ENCODE measurements at regions not wholly inside any gene's neighbourhood (a gene's known extent, or its start where the extent isn't known, plus 50 kb on each side); places are given as distances from the start of the nearest gene placed in this dataset.
A peak's percentile ranks its signal among the peaks of the same experiment; 100 is the strongest.
"Not testable (repeated sequence)": the region's sequence is repeated elsewhere in the genome, so short reads cannot be mapped to it uniquely, and the experiment has no call there.

- Mint-ChIP-seq H3K9me3 (peaks cover 12% of the 10 kb centered on the region), H3K36me3 (ENCODE audit: low read depth) (no peaks in the 10 kb centered on the region), H3K4me3 (no peak overlapping the region), H3K27ac (no peak overlapping the region), H3K4me1 (no peaks in the 10 kb centered on the region), H3K27me3 (ENCODE audit: insufficient read depth) (peaks cover 28% of the 10 kb centered on the region)
- Histone ChIP-seq H3K4me3 (ENCODE audit: low read length) (no peak overlapping the region), H3K9me3 (ENCODE audit: control insufficient read depth, low read length) (no peaks in the 10 kb centered on the region), H3K27ac (ENCODE audit: low read depth, low read length) (no peak overlapping the region), H3K27me3 (ENCODE audit: control insufficient read depth, insufficient read depth, low read length, poor library complexity, severe bottlenecking) (peaks cover 13% of the 10 kb centered on the region), H3K36me3 (ENCODE audit: control insufficient read depth, insufficient read depth, low read length) (no peaks in the 10 kb centered on the region), H3K4me1 (ENCODE audit: control insufficient read depth, insufficient read depth, low read length) (no peaks in the 10 kb centered on the region), H3K9ac (ENCODE audit: extremely low read depth, low read length, poor library complexity, severe bottlenecking) (no peak overlapping the region)
- peak; percentile 20 for DNase-seq
- WGBS, 2 experiments (ENCODE audit: insufficient coverage in 1 of 2, insufficient read length in 1 of 2), result 84 to 100% methylated on average over 2 to 8 of the region's 8 CpGs
- TF ChIP-seq CTCF (conservative IDR thresholded peaks at IDR 0.05), result no peak
Observed at GRCh38 chrX:508163-508562, 121.5 kb upstream of the PPP2R3B start.

GRCh38 chrX:508821-509220 lies 121.8 kb upstream of the SHOX start:
- H3K4me1 Mint-ChIP-seq; H3K4me1 ChIP-seq (ENCODE audit: control insufficient read depth, insufficient read depth, low read length); H3K9me3 ChIP-seq (ENCODE audit: control insufficient read depth, low read length); H3K27ac ChIP-seq (ENCODE audit: low read depth, low read length); H3K36me3 ChIP-seq (ENCODE audit: control insufficient read depth, insufficient read depth, low read length); H3K27ac Mint-ChIP-seq; H3K4me3 ChIP-seq (ENCODE audit: low read length); H3K9ac ChIP-seq (ENCODE audit: extremely low read depth, low read length, poor library complexity, severe bottlenecking); H3K36me3 Mint-ChIP-seq (ENCODE audit: low read depth); DNase-seq; H3K4me3 Mint-ChIP-seq: not testable (repeated sequence)
- peaks cover 13% of the 10 kb centered on the region for H3K27me3 ChIP-seq (ENCODE audit: control insufficient read depth, insufficient read depth, low read length, poor library complexity, severe bottlenecking)
- 75 to 91% methylated on average over 1 to 4 of the region's 5 CpGs for WGBS, 2 experiments (ENCODE audit: insufficient coverage in 1 of 2, insufficient read length in 1 of 2)
- Mint-ChIP-seq H3K27me3 (ENCODE audit: insufficient read depth) (peaks cover 28% of the 10 kb centered on the region), H3K9me3 (peaks cover 12% of the 10 kb centered on the region)

- H3K9me3 Mint-ChIP-seq, result peaks cover 12% of the 10 kb centered on the region
- H3K4me3 Mint-ChIP-seq; H3K9me3 ChIP-seq (ENCODE audit: control insufficient read depth, low read length); H3K27ac ChIP-seq (ENCODE audit: low read depth, low read length); H3K4me3 ChIP-seq (ENCODE audit: low read length); H3K9ac ChIP-seq (ENCODE audit: extremely low read depth, low read length, poor library complexity, severe bottlenecking); H3K27ac Mint-ChIP-seq; H3K36me3 Mint-ChIP-seq (ENCODE audit: low read depth); H3K4me1 Mint-ChIP-seq; H3K36me3 ChIP-seq (ENCODE audit: control insufficient read depth, insufficient read depth, low read length); H3K4me1 ChIP-seq (ENCODE audit: control insufficient read depth, insufficient read depth, low read length); DNase-seq: not testable (repeated sequence)
- H3K27me3 ChIP-seq (ENCODE audit: control insufficient read depth, insufficient read depth, low read length, poor library complexity, severe bottlenecking), result peaks cover 16% of the 10 kb centered on the region
- WGBS, 2 experiments (ENCODE audit: insufficient coverage in 1 of 2, insufficient read length in 1 of 2), result 87 to 100% methylated on average over 1 to 3 of the region's 4 CpGs
- H3K27me3 Mint-ChIP-seq (ENCODE audit: insufficient read depth), result peaks cover 30% of the 10 kb centered on the region
Observed at GRCh38 chrX:511089-511488, 119.5 kb upstream of the SHOX start.

- H3K4me1 Mint-ChIP-seq, result no peaks in the 10 kb centered on the region
- peaks cover 2% of the 10 kb centered on the region for H3K9me3 Mint-ChIP-seq
- Histone ChIP-seq H3K27ac (ENCODE audit: low read depth, low read length) (no peak overlapping the region), H3K27me3 (ENCODE audit: control insufficient read depth, insufficient read depth, low read length, poor library complexity, severe bottlenecking) (peaks cover 10% of the 10 kb centered on the region), H3K9ac (ENCODE audit: extremely low read depth, low read length, poor library complexity, severe bottlenecking) (no peak overlapping the region), H3K36me3 (ENCODE audit: control insufficient read depth, insufficient read depth, low read length) (no peaks in the 10 kb centered on the region), H3K4me1 (ENCODE audit: control insufficient read depth, insufficient read depth, low read length) (no peaks in the 10 kb centered on the region), H3K4me3 (ENCODE audit: low read length) (no peak overlapping the region), H3K9me3 (ENCODE audit: control insufficient read depth, low read length) (no peaks in the 10 kb centered on the region)
- no peak for TF ChIP-seq CTCF (conservative IDR thresholded peaks at IDR 0.05)
- DNase-seq, result no peak
- H3K36me3 Mint-ChIP-seq (ENCODE audit: low read depth), result no peaks in the 10 kb centered on the region
- no peak overlapping the region for H3K4me3 Mint-ChIP-seq
- peaks cover 25% of the 10 kb centered on the region for H3K27me3 Mint-ChIP-seq (ENCODE audit: insufficient read depth)
- 84 to 92% methylated on average over 2 to 12 of the region's 12 CpGs for WGBS, 2 experiments (ENCODE audit: insufficient coverage in 1 of 2, insufficient read length in 1 of 2)
- no peak overlapping the region for H3K27ac Mint-ChIP-seq
Observed at GRCh38 chrX:518319-518718, 112.3 kb upstream of the SHOX start.

Data from endodermal cell (in vitro differentiated cells).